Spinal cord (tissue), 9 donors: ENCODE measurements at regions not wholly inside any gene's neighbourhood (a gene's known extent, or its start where the extent isn't known, plus 50 kb on each side); places are given as distances from the start of the nearest gene placed in this dataset.

ENCODE experiments used
- DNase-seq, 6 donors: peaks; one replicate each; pipeline versions ENCODE4 v3.0.0 to v3.0.0-alpha.2; 2013 to 2015; ENCODE audit warnings: low spot score in 6 of 6, low read depth in 4 of 6
- H3K27ac ChIP-seq: one replicate; pipeline ENCODE4 v1.5.1; 2013; ENCODE audit warnings: low read depth, low read length, control low read depth
- H3K27me3 ChIP-seq: one replicate; pipeline ENCODE4 v1.6.1; 2013; ENCODE audit warnings: low read length; ENCODE audit not compliant: control insufficient read depth, insufficient read depth
- H3K36me3 ChIP-seq: one replicate; pipeline ENCODE4 v1.6.1; 2013; ENCODE audit warnings: low read length; ENCODE audit not compliant: control insufficient read depth, insufficient read depth
- H3K4me1 ChIP-seq: one replicate; pipeline ENCODE4 v1.6.1; 2013; ENCODE audit warnings: low read length; ENCODE audit not compliant: control insufficient read depth, insufficient read depth
- H3K4me3 ChIP-seq: one replicate; pipeline ENCODE4 v1.5.1; 2013; ENCODE audit warnings: low read depth, low read length, control low read depth
- H3K9me3 ChIP-seq: one replicate; pipeline ENCODE4 v1.6.1; 2013; ENCODE audit warnings: low read length; ENCODE audit not compliant: control insufficient read depth, insufficient read depth
- WGBS: methylation state at CpG from one replicate; pipeline ENCODE4 v1.1.5; 2013; ENCODE audit warnings: missing lambda C conversion rate; ENCODE audit not compliant: insufficient coverage; 5-methylcytosine and 5-hydroxymethylcytosine counted together
- donor health status: healthy.

- Histone ChIP-seq H3K27me3 (no peaks in the 10 kb centered on the region), H3K4me1 (peaks cover 7% of the 10 kb centered on the region), H3K36me3 (no peaks in the 10 kb centered on the region), H3K4me3 (no peak overlapping the region), H3K27ac (no peak overlapping the region), H3K9me3 (no peaks in the 10 kb centered on the region)
- WGBS, result 72% methylated on average over 3 of the region's 6 CpGs
- DNase-seq, result peak in 1 of 6 donors; percentile 25
Observed at GRCh38 chr10:111831058-111831457, 352.5 kb downstream of the GPAM start.

GRCh38 chr10:111833251-111833650 lies 350.3 kb downstream of the GPAM start:
- H3K36me3 ChIP-seq, result no peaks in the 10 kb centered on the region
- H3K27ac ChIP-seq, result no peak overlapping the region
- H3K27me3 ChIP-seq, result no peaks in the 10 kb centered on the region
- H3K9me3 ChIP-seq, result no peaks in the 10 kb centered on the region
- no CpG with 5 or more reads among the region's 2 CpGs for whole genome bisulfite sequencing
- DNase-seq, result no peak
- no peak overlapping the region for H3K4me3 ChIP-seq
- H3K4me1 ChIP-seq, result peaks cover 7% of the 10 kb centered on the region

- WGBS, result 23% methylated on average over 8 of the region's 8 CpGs
- Histone ChIP-seq H3K4me1 (peaks cover 3% of the 10 kb centered on the region), H3K9me3 (no peaks in the 10 kb centered on the region), H3K27me3 (no peaks in the 10 kb centered on the region), H3K36me3 (no peaks in the 10 kb centered on the region), H3K27ac (no peak overlapping the region), H3K4me3 (no peak overlapping the region)
- DNase-seq, result peak in 2 of 6 donors; percentile 42 to 91
Observed at GRCh38 chr10:111835574-111835973, 348.0 kb downstream of the GPAM start.

GRCh38 chr10:111836064-111836463 lies 347.5 kb downstream of the GPAM start:
- Histone ChIP-seq H3K27ac (no peak overlapping the region), H3K9me3 (no peaks in the 10 kb centered on the region), H3K36me3 (no peaks in the 10 kb centered on the region), H3K4me3 (no peak overlapping the region), H3K4me1 (peaks cover 3% of the 10 kb centered on the region), H3K27me3 (no peaks in the 10 kb centered on the region)
- 100% methylated on average over 1 of the region's 1 CpG for WGBS
- peak in 1 of 6 donors; percentile 19 for DNase-seq

- H3K36me3 ChIP-seq, result no peaks in the 10 kb centered on the region
- no CpG with 5 or more reads among the region's 2 CpGs for WGBS
- no peak overlapping the region for H3K4me3 ChIP-seq
- no peak overlapping the region for H3K27ac ChIP-seq
- no peaks in the 10 kb centered on the region for H3K27me3 ChIP-seq
- H3K4me1 ChIP-seq, result no peaks in the 10 kb centered on the region
- no peaks in the 10 kb centered on the region for H3K9me3 ChIP-seq
- peak in 1 of 6 donors; percentile 60 for DNase-seq
Observed at GRCh38 chr10:111836571-111836970, 347.0 kb downstream of the GPAM start.

GRCh38 chr10:111837086-111837485 lies 346.5 kb downstream of the GPAM start:
- Histone ChIP-seq H3K27ac (no peak overlapping the region), H3K4me3 (no peak overlapping the region)

GRCh38 chr10:111837985-111838384 lies 345.6 kb downstream of the GPAM start:
- no peaks in the 10 kb centered on the region for H3K27me3 ChIP-seq
- H3K9me3 ChIP-seq, result no peaks in the 10 kb centered on the region
- no peak for DNase-seq
- H3K27ac ChIP-seq, result no peak overlapping the region
- no peaks in the 10 kb centered on the region for H3K4me1 ChIP-seq
- no peaks in the 10 kb centered on the region for H3K36me3 ChIP-seq
- no CpG with 5 or more reads among the region's 2 CpGs for WGBS
- no peak overlapping the region for H3K4me3 ChIP-seq

More at GRCh38 chr10:111837086-111837485, 346.5 kb downstream of the GPAM start:
- WGBS, result no CpG with 5 or more reads among the region's 2 CpGs
- no peaks in the 10 kb centered on the region for H3K9me3 ChIP-seq
- no peaks in the 10 kb centered on the region for H3K36me3 ChIP-seq
- peak in 1 of 6 donors; percentile 60 for DNase-seq
- H3K4me1 ChIP-seq, result no peaks in the 10 kb centered on the region
- H3K27me3 ChIP-seq, result no peaks in the 10 kb centered on the region

GRCh38 chr10:111840546-111840945 lies 343.0 kb downstream of the GPAM start:
- H3K27me3 ChIP-seq, result no peaks in the 10 kb centered on the region
- no peaks in the 10 kb centered on the region for H3K4me1 ChIP-seq
- no peaks in the 10 kb centered on the region for H3K36me3 ChIP-seq
- DNase-seq, result no peak
- H3K9me3 ChIP-seq, result no peaks in the 10 kb centered on the region
- no peak overlapping the region for H3K27ac ChIP-seq
- H3K4me3 ChIP-seq, result no peak overlapping the region

GRCh38 chr10:111852801-111853200 lies 330.8 kb downstream of the GPAM start:
- DNase-seq, result no peak
- 100% methylated on average over 1 of the region's 2 CpGs for WGBS
- no peaks in the 10 kb centered on the region for H3K36me3 ChIP-seq
- H3K27me3 ChIP-seq, result no peaks in the 10 kb centered on the region
- no peaks in the 10 kb centered on the region for H3K4me1 ChIP-seq
- H3K9me3 ChIP-seq, result no peaks in the 10 kb centered on the region
- H3K4me3 ChIP-seq, result no peak overlapping the region
- no peak overlapping the region for H3K27ac ChIP-seq

- H3K36me3 ChIP-seq, result no peaks in the 10 kb centered on the region
- no CpG with 5 or more reads among the region's 3 CpGs for WGBS
- H3K4me1 ChIP-seq, result no peaks in the 10 kb centered on the region
- DNase-seq, result no peak
- H3K27ac ChIP-seq, result no peak overlapping the region
- no peaks in the 10 kb centered on the region for H3K27me3 ChIP-seq
- no peak overlapping the region for H3K4me3 ChIP-seq
- H3K9me3 ChIP-seq, result no peaks in the 10 kb centered on the region
Observed at GRCh38 chr10:111856631-111857030, 326.9 kb downstream of the GPAM start.
